ENCODE measurements at regions not wholly inside any gene's neighbourhood (a gene's known extent, or its start where the extent isn't known, plus 50 kb on each side); places are given as distances from the start of the nearest gene placed in this dataset.

DNA sequence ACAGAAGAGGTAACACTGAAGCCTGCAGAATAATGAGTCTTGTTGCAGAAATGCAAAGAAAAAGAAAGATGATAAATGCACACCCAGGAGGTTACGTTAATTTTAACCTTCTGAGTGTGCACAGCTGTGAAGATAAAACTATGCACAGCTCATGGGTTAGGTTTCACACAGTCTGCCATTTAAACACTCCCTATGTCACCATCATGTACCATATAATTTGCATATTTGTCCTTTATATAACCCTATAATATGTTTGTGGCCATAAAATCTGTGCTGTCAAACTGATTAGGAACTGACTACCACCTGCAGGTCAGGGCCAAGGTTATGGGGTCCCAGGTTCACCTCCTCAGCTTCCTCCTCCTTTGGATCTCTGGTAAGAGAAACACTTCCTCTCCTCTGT, 205.5 kb downstream of the RPIA start:
- Mint-ChIP-seq H3K27me3 (ENCODE audit: low read depth in 3 of 3) (peaks cover 0 to 2% (median 0%) of the 10 kb centered on the region in 3 donors), H3K4me3 (no peak overlapping the region), H3K27ac (no peak overlapping the region), H3K9me3 (no peaks in the 10 kb centered on the region), H3K4me1 (peaks cover 13% of the 10 kb centered on the region), H3K36me3 (no peaks in the 10 kb centered on the region)
- Histone ChIP-seq H3K27me3 (ENCODE audit: control insufficient read depth in 2 of 2, insufficient read depth in 2 of 2, low read length in 2 of 2) (no peaks in the 10 kb centered on the region), H3K9me3 (replicated peaks in 1 of 2; ENCODE audit: control insufficient read depth in 1 of 2, insufficient read depth in 1 of 2, low read length in 2 of 2) (no peaks in the 10 kb centered on the region), H3K4me3 (replicated peaks in 1 of 3; ENCODE audit: low read depth in 2 of 3, low read length in 3 of 3) (no peak overlapping the region), H3K36me3 (replicated peaks in 1 of 2; ENCODE audit: control insufficient read depth in 1 of 2, insufficient read depth in 2 of 2, low read length in 2 of 2) (no peaks in the 10 kb centered on the region), H3K9ac (ENCODE audit: insufficient read depth, low read length, poor library complexity, severe bottlenecking) (no peak overlapping the region), H2AFZ (ENCODE audit: insufficient read depth, low read depth, low read length, poor library complexity, severe bottlenecking) (no peak overlapping the region), H4K20me1 (ENCODE audit: insufficient read depth, low read length) (no peaks in the 10 kb centered on the region), H3K79me2 (ENCODE audit: insufficient read depth, low read length) (no peaks in the 10 kb centered on the region), H3K4me1 (ENCODE audit: control insufficient read depth in 1 of 2, insufficient read depth in 2 of 2, low read length in 2 of 2) (peaks cover 6 to 8% of the 10 kb centered on the region in 2 donors), H3K27ac (ENCODE audit: low read depth in 1 of 2, low read length in 2 of 2) (no peak overlapping the region), H3K4me2 (replicated peaks; ENCODE audit: extremely low read depth, low read length, poor library complexity, severe bottlenecking) (no peak overlapping the region)
- DNase-seq = no peak
- TF ChIP-seq, protein P1, sequence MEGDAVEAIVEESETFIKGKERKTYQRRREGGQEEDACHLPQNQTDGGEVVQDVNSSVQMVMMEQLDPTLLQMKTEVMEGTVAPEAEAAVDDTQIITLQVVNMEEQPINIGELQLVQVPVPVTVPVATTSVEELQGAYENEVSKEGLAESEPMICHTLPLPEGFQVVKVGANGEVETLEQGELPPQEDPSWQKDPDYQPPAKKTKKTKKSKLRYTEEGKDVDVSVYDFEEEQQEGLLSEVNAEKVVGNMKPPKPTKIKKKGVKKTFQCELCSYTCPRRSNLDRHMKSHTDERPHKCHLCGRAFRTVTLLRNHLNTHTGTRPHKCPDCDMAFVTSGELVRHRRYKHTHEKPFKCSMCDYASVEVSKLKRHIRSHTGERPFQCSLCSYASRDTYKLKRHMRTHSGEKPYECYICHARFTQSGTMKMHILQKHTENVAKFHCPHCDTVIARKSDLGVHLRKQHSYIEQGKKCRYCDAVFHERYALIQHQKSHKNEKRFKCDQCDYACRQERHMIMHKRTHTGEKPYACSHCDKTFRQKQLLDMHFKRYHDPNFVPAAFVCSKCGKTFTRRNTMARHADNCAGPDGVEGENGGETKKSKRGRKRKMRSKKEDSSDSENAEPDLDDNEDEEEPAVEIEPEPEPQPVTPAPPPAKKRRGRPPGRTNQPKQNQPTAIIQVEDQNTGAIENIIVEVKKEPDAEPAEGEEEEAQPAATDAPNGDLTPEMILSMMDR (IDR thresholded peaks at IDR 0.05) = no peak
- intact Hi-C loops (cut with micrococcal nuclease) = no loop called here
- WGBS (ENCODE audit: insufficient coverage) = no CpG with 5 or more reads among the region's 1 CpG

GRCh38 chr2:88897715-88898114, 206.2 kb downstream of the RPIA start:
- Histone ChIP-seq H3K79me2 (ENCODE audit: insufficient read depth, low read length) (no peaks in the 10 kb centered on the region), H3K4me2 (replicated peaks; ENCODE audit: extremely low read depth, low read length, poor library complexity, severe bottlenecking) (no peak overlapping the region), H3K4me1 (ENCODE audit: control insufficient read depth in 1 of 2, insufficient read depth in 2 of 2, low read length in 2 of 2) (peaks cover 6 to 8% of the 10 kb centered on the region in 2 donors), H3K9ac (ENCODE audit: insufficient read depth, low read length, poor library complexity, severe bottlenecking) (no peak overlapping the region), H3K27me3 (ENCODE audit: control insufficient read depth in 2 of 2, insufficient read depth in 2 of 2, low read length in 2 of 2) (no peaks in the 10 kb centered on the region), H2AFZ (ENCODE audit: insufficient read depth, low read depth, low read length, poor library complexity, severe bottlenecking) (no peak overlapping the region), H3K36me3 (replicated peaks in 1 of 2; ENCODE audit: control insufficient read depth in 1 of 2, insufficient read depth in 2 of 2, low read length in 2 of 2) (no peaks in the 10 kb centered on the region), H3K9me3 (replicated peaks in 1 of 2; ENCODE audit: control insufficient read depth in 1 of 2, insufficient read depth in 1 of 2, low read length in 2 of 2) (no peaks in the 10 kb centered on the region), H3K4me3 (replicated peaks in 1 of 3; ENCODE audit: low read depth in 2 of 3, low read length in 3 of 3) (no peak overlapping the region), H3K27ac (ENCODE audit: low read depth in 1 of 2, low read length in 2 of 2) (no peak overlapping the region), H4K20me1 (ENCODE audit: insufficient read depth, low read length) (no peaks in the 10 kb centered on the region)
- H3K36me3 Mint-ChIP-seq = no peaks in the 10 kb centered on the region
- peaks cover 13% of the 10 kb centered on the region for H3K4me1 Mint-ChIP-seq
- H3K9me3 Mint-ChIP-seq = no peaks in the 10 kb centered on the region
- TF ChIP-seq, protein P1 (IDR thresholded peaks at IDR 0.05) = no peak
- peaks cover 0 to 2% (median 0%) of the 10 kb centered on the region in 3 donors for H3K27me3 Mint-ChIP-seq (ENCODE audit: low read depth in 3 of 3)
- 0% methylated on average over 1 of the region's 1 CpG for whole genome bisulfite sequencing (ENCODE audit: insufficient coverage)
- H3K27ac Mint-ChIP-seq = peak overlapping the region in 1 of 7 donors; percentile 11
- intact Hi-C loops (cut with micrococcal nuclease) = no loop called here
- peak overlapping the region in 1 of 2 donors; percentile 11 for H3K4me3 Mint-ChIP-seq
- peak; percentile 20 to 32 (median 27) for DNase-seq

Measured in CD14-positive monocyte (primary cell).